Epithelial cell of esophagus (primary cell): ENCODE measurements at regions not wholly inside any gene's neighbourhood (a gene's known extent, or its start where the extent isn't known, plus 50 kb on each side); places are given as distances from the start of the nearest gene placed in this dataset.
A peak's percentile ranks its signal among the peaks of the same experiment; 100 is the strongest.
"Not testable (repeated sequence)": the region's sequence is repeated elsewhere in the genome, so short reads cannot be mapped to it uniquely, and the experiment has no call there.

Experiments
- DNase-seq: peaks from one replicate; pipeline ENCODE4 v3.0.0; 2010; ENCODE audit warnings: low read depth
- H3K4me3 ChIP-seq: 2 replicates; pipeline ENCODE4 v1.5.1; 2011; ENCODE audit warnings: mild to moderate bottlenecking, low read length, control low read depth
- TF ChIP-seq, protein P1 (sequence below): IDR thresholded peaks from 2 replicates; pipeline ENCODE4 v1.5.1; 2011; ENCODE audit warnings: low read depth, mild to moderate bottlenecking, low read length, control low read depth, inconsistent platforms; ENCODE audit not compliant: insufficient read depth; ENCODE audit errors: missing control alignments

DNA sequence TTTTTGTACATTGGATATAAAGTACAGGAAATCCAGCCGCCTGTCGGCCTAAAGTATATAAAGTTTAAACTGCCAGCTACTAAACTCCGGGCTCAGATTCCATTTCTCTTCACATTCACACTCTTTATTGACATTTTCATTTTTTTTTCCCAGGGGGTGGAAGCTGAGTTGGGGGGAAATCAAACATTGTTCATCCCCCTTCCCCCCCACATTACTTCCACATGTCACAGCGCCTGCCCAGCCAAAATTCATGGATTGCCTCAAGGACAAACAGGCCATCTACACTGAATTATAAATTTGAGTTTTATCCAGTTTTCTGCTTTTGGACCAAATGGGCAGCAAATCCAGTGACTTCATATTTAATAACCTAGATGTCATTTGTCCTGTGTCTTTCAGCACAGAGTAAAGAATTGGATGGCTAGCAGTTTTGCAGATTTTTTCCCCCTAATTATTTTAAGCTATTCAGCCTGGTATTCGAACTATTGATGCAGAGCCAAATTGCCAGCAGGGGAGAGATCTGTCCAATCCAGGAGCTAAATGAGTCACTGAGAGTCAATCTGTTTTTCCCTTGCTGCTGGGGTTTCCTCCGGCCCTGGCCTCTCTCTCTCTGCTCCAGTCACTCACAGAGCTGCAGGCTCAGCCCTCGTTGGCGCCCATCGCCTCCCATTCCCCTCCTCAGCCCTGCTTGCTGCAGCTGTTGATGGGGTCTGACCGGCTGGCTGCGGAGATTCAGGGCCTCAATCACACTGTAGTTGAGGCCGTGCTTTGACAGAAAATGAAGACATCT lies 98.0 kb downstream of the LMO4 start:
- TF ChIP-seq, protein P1, sequence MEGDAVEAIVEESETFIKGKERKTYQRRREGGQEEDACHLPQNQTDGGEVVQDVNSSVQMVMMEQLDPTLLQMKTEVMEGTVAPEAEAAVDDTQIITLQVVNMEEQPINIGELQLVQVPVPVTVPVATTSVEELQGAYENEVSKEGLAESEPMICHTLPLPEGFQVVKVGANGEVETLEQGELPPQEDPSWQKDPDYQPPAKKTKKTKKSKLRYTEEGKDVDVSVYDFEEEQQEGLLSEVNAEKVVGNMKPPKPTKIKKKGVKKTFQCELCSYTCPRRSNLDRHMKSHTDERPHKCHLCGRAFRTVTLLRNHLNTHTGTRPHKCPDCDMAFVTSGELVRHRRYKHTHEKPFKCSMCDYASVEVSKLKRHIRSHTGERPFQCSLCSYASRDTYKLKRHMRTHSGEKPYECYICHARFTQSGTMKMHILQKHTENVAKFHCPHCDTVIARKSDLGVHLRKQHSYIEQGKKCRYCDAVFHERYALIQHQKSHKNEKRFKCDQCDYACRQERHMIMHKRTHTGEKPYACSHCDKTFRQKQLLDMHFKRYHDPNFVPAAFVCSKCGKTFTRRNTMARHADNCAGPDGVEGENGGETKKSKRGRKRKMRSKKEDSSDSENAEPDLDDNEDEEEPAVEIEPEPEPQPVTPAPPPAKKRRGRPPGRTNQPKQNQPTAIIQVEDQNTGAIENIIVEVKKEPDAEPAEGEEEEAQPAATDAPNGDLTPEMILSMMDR = no peak
- peak; percentile 18 for DNase-seq
- no peak overlapping the region for H3K4me3 ChIP-seq

DNA sequence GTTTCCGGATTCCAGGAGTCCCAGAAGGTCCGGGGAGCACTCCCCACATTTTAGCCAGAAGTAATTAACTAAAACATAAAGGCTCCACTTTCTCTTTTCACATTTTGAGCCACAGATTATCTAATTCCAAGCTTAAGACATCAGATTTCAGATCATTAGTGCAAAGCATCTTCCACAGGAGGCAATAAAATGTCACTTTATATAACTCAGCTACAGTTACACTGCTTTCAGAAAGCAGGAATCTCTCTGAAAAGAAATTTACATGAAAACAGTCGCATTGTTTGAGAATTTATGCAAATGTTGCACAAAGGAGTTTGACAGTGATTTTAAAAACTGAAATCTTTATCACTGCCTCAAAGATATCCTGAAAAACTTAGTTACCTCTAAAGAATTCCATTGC lies 99.7 kb downstream of the LMO4 start:
- TF ChIP-seq, protein P1 = no peak
- no peak overlapping the region for H3K4me3 ChIP-seq
- no peak for DNase-seq

DNA sequence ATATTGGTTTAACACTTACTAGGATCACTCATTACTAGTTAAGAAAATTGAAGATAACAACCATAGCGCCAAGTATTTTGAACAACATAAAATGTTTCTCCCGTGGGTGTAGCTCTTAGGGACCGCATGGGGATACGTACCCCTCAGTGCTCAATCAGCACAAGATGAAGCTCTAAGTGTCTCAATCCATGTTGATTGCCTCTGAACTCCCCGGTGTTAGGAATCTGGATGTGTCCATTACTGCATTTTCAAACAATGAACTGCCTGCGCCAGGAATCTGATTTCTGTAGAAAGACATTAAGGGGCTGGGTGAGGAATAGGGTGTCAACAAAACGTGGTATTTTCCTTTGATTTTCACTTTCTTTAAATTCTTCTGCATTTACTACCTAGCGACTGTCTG lies 100.2 kb downstream of the LMO4 start:
- no peak overlapping the region for H3K4me3 ChIP-seq
- TF ChIP-seq, protein P1 = no peak

DNA sequence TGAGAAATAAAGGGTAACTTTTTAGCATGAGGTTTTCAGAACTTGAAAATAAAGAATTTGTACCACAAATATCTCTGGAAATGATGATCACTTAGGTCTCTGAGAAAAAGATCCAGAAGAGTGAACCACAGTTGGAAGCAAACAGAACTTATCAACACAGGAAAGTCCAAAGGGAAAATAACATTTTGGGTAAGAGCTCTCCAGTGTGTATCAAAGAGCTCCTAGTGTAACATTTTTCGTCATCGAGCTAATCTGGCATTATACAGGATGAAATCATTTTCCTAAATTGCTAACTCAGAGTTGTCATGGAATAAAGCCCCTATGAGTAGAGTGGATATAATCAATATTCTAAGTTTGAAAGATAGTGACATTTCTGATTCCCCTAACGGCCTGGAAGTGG lies 104.0 kb downstream of the LMO4 start:
- TF ChIP-seq, protein P1 = no peak
- no peak overlapping the region for H3K4me3 ChIP-seq
- DNase-seq = no peak

More for the DNA sequence above, 100.2 kb downstream of the LMO4 start:
- DNase-seq = no peak

DNA sequence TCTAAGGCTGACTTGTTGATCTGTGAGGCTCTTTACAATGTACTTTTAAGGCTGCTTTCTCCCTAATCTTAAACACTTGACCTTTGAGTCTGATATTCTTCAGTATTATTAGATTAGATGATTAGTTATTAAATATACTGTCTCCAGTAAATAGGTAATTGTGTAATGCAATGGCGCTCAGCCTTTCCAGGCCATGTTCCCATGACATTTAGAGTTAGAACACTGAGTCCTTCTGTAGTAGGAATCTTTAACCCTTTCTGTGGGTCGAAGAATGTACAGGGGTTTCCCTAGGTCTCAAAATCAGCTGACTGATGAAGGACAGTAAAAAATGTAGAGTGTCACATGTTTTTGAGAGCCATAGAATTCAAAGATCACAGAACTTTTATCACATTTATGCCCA lies 104.4 kb downstream of the LMO4 start:
- not testable (repeated sequence) for DNase-seq

DNA sequence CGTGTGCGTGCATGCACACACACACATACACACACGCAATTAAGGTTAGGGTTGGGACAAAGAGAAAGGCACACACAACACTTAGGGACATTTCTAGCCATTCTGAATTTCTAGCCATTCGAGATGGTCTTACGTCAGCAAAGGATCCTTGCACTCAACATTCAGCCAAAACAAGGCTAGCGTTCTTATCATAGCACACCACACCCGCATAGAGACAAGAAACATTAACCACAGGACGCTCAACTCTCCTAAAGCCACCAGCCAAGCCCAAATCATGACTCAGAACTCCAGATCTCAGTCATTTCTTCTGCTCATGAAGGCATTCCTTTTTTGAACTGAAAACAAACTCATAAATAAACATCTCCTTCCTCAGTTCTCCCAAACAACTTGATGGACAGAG lies 106.8 kb downstream of the LMO4 start:
- no peak overlapping the region for H3K4me3 ChIP-seq
- peak; percentile 57 for DNase-seq
- TF ChIP-seq, protein P1 = no peak

More for the DNA sequence above, 104.4 kb downstream of the LMO4 start:
- not testable (repeated sequence) for H3K4me3 ChIP-seq

DNA sequence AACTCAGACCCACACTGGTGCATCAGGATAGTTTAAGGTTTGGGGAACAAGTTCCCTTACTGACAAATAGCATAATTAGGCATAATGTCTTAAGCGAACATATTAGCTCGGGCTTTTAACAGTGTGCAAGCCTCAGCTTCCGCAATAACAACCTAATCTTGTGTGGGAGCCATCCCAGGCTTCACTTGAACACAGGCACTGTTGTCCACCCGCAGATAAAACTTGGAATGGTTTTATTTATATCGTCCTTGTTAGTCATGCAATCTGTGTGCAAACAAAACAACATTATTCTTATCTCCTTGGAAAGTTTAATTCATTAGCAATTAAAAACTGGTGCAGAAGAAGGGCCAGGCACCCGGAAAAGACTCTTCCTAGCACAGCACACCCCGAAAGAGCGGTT lies 107.4 kb downstream of the LMO4 start:
- H3K4me3 ChIP-seq, DNase-seq: not testable (repeated sequence)

DNA sequence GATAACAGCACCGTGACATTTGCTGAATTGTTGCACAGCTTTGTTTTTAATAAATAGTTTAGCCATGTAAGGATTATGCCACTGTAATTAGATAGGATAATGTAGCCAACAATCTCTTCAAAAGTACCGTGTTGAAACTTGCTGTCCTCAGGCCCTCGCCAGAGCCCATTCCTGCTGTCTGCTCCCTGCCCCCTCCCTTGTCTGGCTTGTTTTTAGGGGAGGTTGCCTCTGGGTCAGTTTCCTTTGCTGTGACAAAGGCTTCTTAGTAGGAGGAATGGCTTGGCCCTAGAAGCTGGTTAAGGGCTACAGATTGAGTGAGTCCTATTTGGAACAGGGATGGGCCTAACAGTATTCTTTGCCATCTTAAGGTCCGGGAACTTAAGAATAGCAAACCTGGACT lies 107.9 kb downstream of the LMO4 start:
- TF ChIP-seq, protein P1 = no peak
- H3K4me3 ChIP-seq = no peak overlapping the region
- DNase-seq = peak; percentile 47
